ENCODE measurements at regions not wholly inside any gene's neighbourhood (a gene's known extent, or its start where the extent isn't known, plus 50 kb on each side); places are given as distances from the start of the nearest gene placed in this dataset.

DNA sequence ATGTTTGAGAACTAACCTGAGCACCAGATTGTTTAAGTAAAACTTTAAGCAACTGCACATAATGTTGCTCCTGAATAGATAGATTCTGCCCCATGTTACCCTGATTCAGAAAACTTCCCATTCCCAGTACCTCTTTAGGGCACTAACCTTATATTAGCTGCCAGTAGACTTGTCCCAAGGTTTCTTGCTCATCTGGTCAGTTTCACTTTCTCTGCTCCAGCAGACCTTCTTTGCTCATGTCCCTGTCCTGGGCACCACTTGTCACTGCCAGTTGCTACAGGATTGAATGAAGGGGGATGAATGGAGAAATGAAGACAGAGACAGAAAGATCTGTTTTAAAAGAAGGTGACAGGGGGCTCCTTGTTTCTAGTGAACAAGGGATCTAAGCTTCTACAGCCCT lies 65.2 kb upstream of the UGT2B10 start:
- no peak overlapping the region for H3K27ac ChIP-seq
- no peaks in the 10 kb centered on the region for H3K27me3 ChIP-seq
- H3K4me1 ChIP-seq, result peaks cover 12% of the 10 kb centered on the region
- H3K9me3 ChIP-seq, result no peaks in the 10 kb centered on the region
- no peaks in the 10 kb centered on the region for H3K36me3 ChIP-seq (replicated peaks in 1 of 2; ENCODE audit: insufficient read depth in 1 of 2, low read depth in 2 of 2)
- ATAC-seq (no peak), DNase-seq (no peak)
- no peak overlapping the region for H3K4me3 ChIP-seq
- intact Hi-C loops (cut with DNase I), result no loop called here
- TF ChIP-seq, protein P1, sequence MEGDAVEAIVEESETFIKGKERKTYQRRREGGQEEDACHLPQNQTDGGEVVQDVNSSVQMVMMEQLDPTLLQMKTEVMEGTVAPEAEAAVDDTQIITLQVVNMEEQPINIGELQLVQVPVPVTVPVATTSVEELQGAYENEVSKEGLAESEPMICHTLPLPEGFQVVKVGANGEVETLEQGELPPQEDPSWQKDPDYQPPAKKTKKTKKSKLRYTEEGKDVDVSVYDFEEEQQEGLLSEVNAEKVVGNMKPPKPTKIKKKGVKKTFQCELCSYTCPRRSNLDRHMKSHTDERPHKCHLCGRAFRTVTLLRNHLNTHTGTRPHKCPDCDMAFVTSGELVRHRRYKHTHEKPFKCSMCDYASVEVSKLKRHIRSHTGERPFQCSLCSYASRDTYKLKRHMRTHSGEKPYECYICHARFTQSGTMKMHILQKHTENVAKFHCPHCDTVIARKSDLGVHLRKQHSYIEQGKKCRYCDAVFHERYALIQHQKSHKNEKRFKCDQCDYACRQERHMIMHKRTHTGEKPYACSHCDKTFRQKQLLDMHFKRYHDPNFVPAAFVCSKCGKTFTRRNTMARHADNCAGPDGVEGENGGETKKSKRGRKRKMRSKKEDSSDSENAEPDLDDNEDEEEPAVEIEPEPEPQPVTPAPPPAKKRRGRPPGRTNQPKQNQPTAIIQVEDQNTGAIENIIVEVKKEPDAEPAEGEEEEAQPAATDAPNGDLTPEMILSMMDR (IDR thresholded peaks at IDR 0.05), result no peak
- no peak for TF ChIP-seq POLR2A (IDR thresholded peaks at IDR 0.05)

DNA sequence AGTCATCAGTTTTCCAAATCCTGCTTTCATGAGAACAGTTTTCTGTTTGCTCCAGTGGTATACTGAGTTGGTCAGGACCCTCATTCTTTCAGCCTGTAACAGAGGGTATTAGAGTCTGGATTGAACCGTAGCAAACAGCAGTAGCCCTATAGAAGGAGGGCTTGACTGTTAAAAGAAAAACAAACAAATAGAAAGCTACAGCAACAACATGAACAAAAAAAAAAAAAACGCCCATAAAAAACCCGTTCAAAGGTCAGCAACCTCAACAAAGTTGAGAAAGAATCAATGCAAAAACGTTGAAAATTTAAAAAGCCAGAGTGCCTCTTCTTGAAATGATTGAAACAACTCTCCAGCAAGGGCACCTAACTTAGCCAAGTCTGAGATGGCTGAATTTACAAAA lies 64.7 kb upstream of the UGT2B10 start:
- Histone ChIP-seq H3K36me3 (replicated peaks in 1 of 2; ENCODE audit: insufficient read depth in 1 of 2, low read depth in 2 of 2) (no peaks in the 10 kb centered on the region), H3K4me3 (no peak overlapping the region), H3K27ac (no peak overlapping the region), H3K9me3 (no peaks in the 10 kb centered on the region), H3K27me3 (no peaks in the 10 kb centered on the region), H3K4me1 (peaks cover 7% of the 10 kb centered on the region)
- no peak for TF ChIP-seq POLR2A (IDR thresholded peaks at IDR 0.05)
- TF ChIP-seq, protein P1 (IDR thresholded peaks at IDR 0.05), result no peak
- ATAC-seq, result no peak
- intact Hi-C loops (cut with DNase I), result no loop called here
- 26 to 29% methylated on average over 4 of the region's 4 CpGs for WGBS, 2 donors
- DNase-seq, result no peak

DNA sequence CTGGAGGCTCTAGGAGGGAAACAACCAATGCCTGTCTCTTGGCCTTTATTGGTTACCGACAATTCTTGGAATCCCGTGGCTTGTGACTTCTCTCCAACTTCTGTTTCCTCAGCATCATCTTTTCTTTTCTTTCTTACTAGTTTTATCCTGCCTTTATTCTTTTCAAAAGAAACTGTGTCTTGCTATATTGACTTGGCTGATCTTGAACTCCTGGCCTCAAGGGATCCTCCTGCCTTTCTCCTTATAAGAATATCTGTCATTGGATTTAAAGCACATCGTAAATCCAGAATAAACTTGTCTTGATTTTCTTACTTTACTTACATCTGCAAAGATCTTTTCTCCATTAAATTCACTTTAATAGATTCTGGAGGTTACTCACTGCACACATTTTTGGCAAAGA lies 49.9 kb upstream of the UGT2B10 start:
- intact Hi-C loops (cut with DNase I), result no loop called here
- no peak for TF ChIP-seq POLR2A (IDR thresholded peaks at IDR 0.05)
- TF ChIP-seq, protein P1 (IDR thresholded peaks at IDR 0.05), result no peak

More for the DNA sequence above, 49.9 kb upstream of the UGT2B10 start:
- DNase-seq (no peak), ATAC-seq (no peak)
- no peaks in the 10 kb centered on the region for H3K36me3 ChIP-seq (replicated peaks in 1 of 2; ENCODE audit: insufficient read depth in 1 of 2, low read depth in 2 of 2)
- no peaks in the 10 kb centered on the region for H3K27me3 ChIP-seq
- H3K4me3 ChIP-seq, result no peak overlapping the region
- no peaks in the 10 kb centered on the region for H3K9me3 ChIP-seq
- no peaks in the 10 kb centered on the region for H3K4me1 ChIP-seq
- no peak overlapping the region for H3K27ac ChIP-seq
- 83 to 84% methylated on average over 3 of the region's 3 CpGs for WGBS, 2 donors

Measured in body of pancreas (tissue), 4 donors.